HCT116 (cell line): ENCODE measurements at regions not wholly inside any gene's neighbourhood (a gene's known extent, or its start where the extent isn't known, plus 50 kb on each side); places are given as distances from the start of the nearest gene placed in this dataset.

Experiments used
- ATAC-seq: fragments of 200-7000 bp; cut with Tn5 transposase; 2 replicates; pipeline ENCODE4 v1.9.1; 2020; ENCODE audit warnings: mild to moderate bottlenecking, moderate library complexity
- BruUV-seq: library from RNA; stranded (reverse); fragments of 400-500 nt; replicated peaks from 2 replicates; lab custom pipeline; 2021; lab: Mats Ljungman, UMichigan
- CTCF ChIA-PET: fragments of 300-600 bp; sonication (Branson Sonifier 250); formaldehyde crosslinking; loops from one replicate; lab custom pipeline; 2021; ENCODE audit warnings: antibody characterized with exemption; lab: Charles Lee
- POLR2A ChIA-PET: fragments of 300-600, 350-600 bp; sonication (Branson Sonifier 250); formaldehyde crosslinking; loops from one replicate; lab custom pipeline; 2021; ENCODE audit warnings: antibody characterized with exemption; lab: Charles Lee
- RAD21 ChIA-PET, 2 experiments: fragments of 300-600 bp; sonication (Branson Sonifier 250); formaldehyde crosslinking; loops; one replicate each; lab custom pipeline; 2023; ENCODE audit warnings: low total read pairs in 2 of 2; ENCODE audit not compliant: uncharacterized antibody in 2 of 2, unreplicated experiment in 2 of 2, low non-redundant PET in 1 of 2; lab: Charles Lee
- DNase-seq: peaks from one replicate; pipeline ENCODE4 v3.0.0-alpha.2; 2010; ENCODE audit warnings: low read depth, low spot score
- H2AFZ ChIP-seq: fragments of 200-600 bp; shearing (Covaris generic), sonication (generic); 2 replicates; pipeline ENCODE4 v1.6.1; 2017; ENCODE audit warnings: low read depth, mixed run types, mixed read lengths, antibody characterized with exemption, low read length; ENCODE audit not compliant: poor library complexity, severe bottlenecking
- H3K27ac ChIP-seq: 2 replicates; pipeline ENCODE4 v1.5.1; 2012; ENCODE audit warnings: low read depth, low read length
- H3K27me3 ChIP-seq: fragments of 200-600 bp; sonication (generic); 2 replicates; pipeline ENCODE4 v1.6.1; 2016; ENCODE audit warnings: mixed run types, low read length, mixed read lengths; ENCODE audit not compliant: insufficient read depth
- H3K36me3 ChIP-seq, 2 experiments: fragments of 200-500 bp in 1 of 2; fragments of 200-600 bp in 1 of 2; sonication (Bioruptor generic) in 1 of 2; sonication (generic) in 1 of 2; 2 replicates each; pipeline versions ENCODE4 v1.5.1 to v1.6.1; 2014 to 2016; ENCODE audit warnings: low read length in 2 of 2, inconsistent platforms in 1 of 2, mixed read lengths in 1 of 2, mixed run types in 1 of 2; ENCODE audit not compliant: insufficient read depth in 2 of 2, control insufficient read depth in 1 of 2
- H3K4me1 ChIP-seq, 2 experiments: fragments of 200-600 bp in 1 of 2; sonication (generic) in 1 of 2; 2 replicates each; pipeline versions ENCODE4 v1.5.1 to v1.6.1; 2012 to 2017; ENCODE audit warnings: low read length in 2 of 2, inconsistent platforms in 1 of 2, mild to moderate bottlenecking in 1 of 2, mixed read lengths in 1 of 2, mixed run types in 1 of 2, moderate library complexity in 1 of 2; ENCODE audit not compliant: insufficient read depth in 2 of 2, control insufficient read depth in 1 of 2
- H3K4me2 ChIP-seq: fragments of 200-600 bp; sonication (generic); 2 replicates; pipeline ENCODE4 v1.6.1; 2017; ENCODE audit warnings: mixed run types, low read length, mixed read lengths
- H3K4me3 ChIP-seq, 2 experiments: fragments of 200-600 bp in 1 of 2; sonication (generic) in 1 of 2; replicated peaks in 1 of 2; 2 replicates each; pipeline ENCODE4 v1.5.1; 2011 to 2016; ENCODE audit warnings: low read length in 2 of 2, control low read depth in 1 of 2, low read depth in 1 of 2, mild to moderate bottlenecking in 1 of 2, mixed read lengths in 1 of 2, mixed run types in 1 of 2
- H3K79me2 ChIP-seq: fragments of 200-600 bp; sonication (generic); 2 replicates; pipeline ENCODE4 v1.6.1; 2017; ENCODE audit warnings: mild to moderate bottlenecking, mixed run types, low read length, moderate library complexity, mixed read lengths; ENCODE audit not compliant: insufficient read depth
- H3K9ac ChIP-seq: fragments of 200-600 bp; sonication (generic); 2 replicates; pipeline ENCODE4 v1.6.1; 2016; ENCODE audit warnings: low read length, mixed read lengths
- H3K9me2 ChIP-seq: fragments of 200-600 bp; sonication (generic), shearing (Covaris generic); 2 replicates; pipeline ENCODE4 v1.6.1; 2017; ENCODE audit warnings: mixed run types, mild to moderate bottlenecking, moderate library complexity; ENCODE audit not compliant: insufficient read depth
- H3K9me3 ChIP-seq, 2 experiments: fragments of 200-500 bp in 1 of 2; fragments of 200-600 bp in 1 of 2; sonication (Bioruptor generic) in 1 of 2; sonication (generic) in 1 of 2; 2 replicates each; pipeline ENCODE4 v1.6.1; 2014 to 2017; ENCODE audit warnings: low read length in 2 of 2, mixed read lengths in 2 of 2, inconsistent platforms in 1 of 2, low read depth in 1 of 2, mild to moderate bottlenecking in 1 of 2, mixed run types in 1 of 2, moderate library complexity in 1 of 2; ENCODE audit not compliant: control insufficient read depth in 1 of 2, insufficient read depth in 1 of 2
- H4K20me1 ChIP-seq: fragments of 200-600 bp; sonication (generic), shearing (Covaris generic); 2 replicates; pipeline ENCODE4 v1.6.1; 2017; ENCODE audit warnings: mixed run types, mild to moderate bottlenecking, moderate library complexity; ENCODE audit not compliant: insufficient read depth
- ATF3 ChIP-seq: IDR thresholded peaks from 2 replicates; pipeline ENCODE4 v1.6.1; 2012
- CEBPB ChIP-seq: IDR thresholded peaks from 2 replicates; pipeline ENCODE4 v1.6.1; 2012; ENCODE audit warnings: low read depth
- EGR1 ChIP-seq: IDR thresholded peaks from 2 replicates; pipeline ENCODE4 v1.6.1; 2012; ENCODE audit warnings: low read depth
- ELF1 ChIP-seq: IDR thresholded peaks from 2 replicates; pipeline ENCODE4 v1.6.1; 2012; ENCODE audit warnings: low read depth, borderline replicate concordance
- EZH2 ChIP-seq: fragments of 200-600 bp; sonication (generic); IDR thresholded peaks from 2 replicates; pipeline ENCODE4 v1.6.1; 2017; ENCODE audit warnings: antibody characterized with exemption, mixed run types
- EZH2phosphoT487 ChIP-seq: fragments of 200-600 bp; IDR thresholded peaks from 2 replicates; pipeline ENCODE4 v1.6.1; 2018; ENCODE audit warnings: antibody characterized with exemption, borderline replicate concordance
- JUND ChIP-seq: IDR thresholded peaks from 2 replicates; pipeline ENCODE4 v1.6.1; 2012
- MAX ChIP-seq: IDR thresholded peaks from 2 replicates; pipeline ENCODE4 v1.6.1; 2012
- POLR2A ChIP-seq: IDR thresholded peaks from 2 replicates; pipeline ENCODE4 v1.7.0; 2011; ENCODE audit warnings: borderline replicate concordance; ENCODE audit not compliant: insufficient read depth, insufficient read length; ENCODE audit errors: extremely low read depth
- REST ChIP-seq: IDR thresholded peaks from 2 replicates; pipeline ENCODE4 v1.6.1; 2012; ENCODE audit warnings: low read depth
- SP1 ChIP-seq: IDR thresholded peaks from 2 replicates; pipeline ENCODE4 v1.6.1; 2012; ENCODE audit warnings: low read depth
- SRF ChIP-seq: IDR thresholded peaks from 2 replicates; pipeline ENCODE4 v1.6.1; 2012; ENCODE audit warnings: low read depth
- ZBTB33 ChIP-seq: IDR thresholded peaks from 2 replicates; pipeline ENCODE4 v1.6.1; 2011; ENCODE audit warnings: mild to moderate bottlenecking, low read length, moderate library complexity; ENCODE audit not compliant: insufficient replicate concordance; ENCODE audit errors: extremely low read depth
- ZNF274 ChIP-seq: fragments of 200-500 bp; sonication (Bioruptor generic); IDR thresholded peaks from 2 replicates; pipeline ENCODE4 v1.6.1; 2014; ENCODE audit warnings: mild to moderate bottlenecking, low read depth, low read length, inconsistent platforms
- intact Hi-C: fragments of 100-400 bp; cut with micrococcal nuclease; formaldehyde crosslinking; loops from 2 replicates; pipeline ENCODE4 v1.10.0; 2022

GRCh38 chr3:73179601-73180000 is 118.1 kb downstream of the EBLN2 start:
- CTCF ChIA-PET = no interaction called here
- TF ChIP-seq CEBPB (no peak), EGR1 (no peak), SP1 (no peak), ZBTB33 (no peak), JUND (no peak), POLR2A (no peak), MAX (no peak), ZNF274 (no peak), REST (no peak), ATF3 (no peak), SRF (no peak), EZH2phosphoT487 (no peak), EZH2 (no peak), ELF1 (no peak)
- no peak overlapping the region for H2AFZ ChIP-seq
- no peak for DNase-seq
- no peak overlapping the region for H3K4me2 ChIP-seq
- H3K9me2 ChIP-seq = no peaks in the 10 kb centered on the region
- RAD21 ChIA-PET = no interaction called here
- H3K27me3 ChIP-seq = peaks cover 27% of the 10 kb centered on the region
- H3K36me3 ChIP-seq = no peaks in the 10 kb centered on the region
- no peak overlapping the region for H3K9ac ChIP-seq
- POLR2A ChIA-PET = no interaction called here
- H4K20me1 ChIP-seq = no peaks in the 10 kb centered on the region
- no TSS peak for BruUV-seq
- H3K4me1 ChIP-seq = no peaks in the 10 kb centered on the region
- H3K4me3 ChIP-seq = no peak overlapping the region
- H3K79me2 ChIP-seq = no peaks in the 10 kb centered on the region
- no peaks in the 10 kb centered on the region for H3K9me3 ChIP-seq
- ATAC-seq = no peak
- no peak overlapping the region for H3K27ac ChIP-seq
- intact Hi-C loops = no loop called here
